GM12873 (cell line): ENCODE measurements at regions not wholly inside any gene's neighbourhood (a gene's known extent, or its start where the extent isn't known, plus 50 kb on each side); places are given as distances from the start of the nearest gene placed in this dataset.

Experiments used
- TF ChIP-seq, protein P1 (sequence below): IDR thresholded peaks from 2 replicates; pipeline ENCODE4 v1.5.1; 2012; ENCODE audit warnings: low read depth, mild to moderate bottlenecking, moderate library complexity, low read length, control low read depth; ENCODE audit not compliant: insufficient read depth; ENCODE audit errors: missing control alignments

DNA sequence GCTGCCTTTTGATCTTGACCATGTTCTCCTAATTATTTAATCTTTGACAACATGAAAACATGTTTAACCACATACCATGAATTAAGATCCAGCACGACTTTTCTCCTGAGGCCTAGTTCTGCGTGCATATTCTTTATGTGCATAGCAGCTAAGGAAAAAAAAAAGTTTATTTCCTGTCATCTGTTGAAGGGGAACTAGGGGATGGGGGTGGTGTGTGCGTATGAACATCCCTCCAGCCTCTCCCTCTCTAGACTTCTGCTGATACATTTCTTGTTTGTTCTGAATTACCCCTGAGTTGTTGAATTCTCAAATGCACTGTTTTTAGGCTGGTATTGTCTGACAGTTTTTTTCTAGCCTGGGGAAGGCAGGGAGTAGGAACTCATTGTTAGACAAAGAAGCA lies 543.3 kb downstream of the FGF9 start:
- TF ChIP-seq, protein P1, sequence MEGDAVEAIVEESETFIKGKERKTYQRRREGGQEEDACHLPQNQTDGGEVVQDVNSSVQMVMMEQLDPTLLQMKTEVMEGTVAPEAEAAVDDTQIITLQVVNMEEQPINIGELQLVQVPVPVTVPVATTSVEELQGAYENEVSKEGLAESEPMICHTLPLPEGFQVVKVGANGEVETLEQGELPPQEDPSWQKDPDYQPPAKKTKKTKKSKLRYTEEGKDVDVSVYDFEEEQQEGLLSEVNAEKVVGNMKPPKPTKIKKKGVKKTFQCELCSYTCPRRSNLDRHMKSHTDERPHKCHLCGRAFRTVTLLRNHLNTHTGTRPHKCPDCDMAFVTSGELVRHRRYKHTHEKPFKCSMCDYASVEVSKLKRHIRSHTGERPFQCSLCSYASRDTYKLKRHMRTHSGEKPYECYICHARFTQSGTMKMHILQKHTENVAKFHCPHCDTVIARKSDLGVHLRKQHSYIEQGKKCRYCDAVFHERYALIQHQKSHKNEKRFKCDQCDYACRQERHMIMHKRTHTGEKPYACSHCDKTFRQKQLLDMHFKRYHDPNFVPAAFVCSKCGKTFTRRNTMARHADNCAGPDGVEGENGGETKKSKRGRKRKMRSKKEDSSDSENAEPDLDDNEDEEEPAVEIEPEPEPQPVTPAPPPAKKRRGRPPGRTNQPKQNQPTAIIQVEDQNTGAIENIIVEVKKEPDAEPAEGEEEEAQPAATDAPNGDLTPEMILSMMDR, result no peak

DNA sequence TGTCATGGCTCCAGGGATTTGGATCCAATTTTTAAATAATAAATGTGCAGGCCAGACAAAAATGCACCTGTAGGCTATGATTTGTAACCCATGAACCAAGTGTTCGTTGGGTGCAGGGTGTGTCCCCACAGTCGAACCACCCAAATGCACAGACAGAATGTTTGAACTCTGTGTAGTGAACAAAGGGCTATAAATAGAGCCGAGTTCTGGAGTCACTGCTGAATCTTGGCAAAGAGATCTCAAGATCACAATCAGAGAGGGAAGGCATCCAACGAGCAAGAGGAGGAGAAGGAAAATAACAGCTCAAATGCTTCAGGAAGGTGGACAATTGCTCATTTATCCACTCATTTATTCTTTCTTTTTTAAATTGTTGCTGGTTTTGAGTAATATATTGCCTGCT lies 547.9 kb downstream of the FGF9 start:
- TF ChIP-seq, protein P1, result no peak

DNA sequence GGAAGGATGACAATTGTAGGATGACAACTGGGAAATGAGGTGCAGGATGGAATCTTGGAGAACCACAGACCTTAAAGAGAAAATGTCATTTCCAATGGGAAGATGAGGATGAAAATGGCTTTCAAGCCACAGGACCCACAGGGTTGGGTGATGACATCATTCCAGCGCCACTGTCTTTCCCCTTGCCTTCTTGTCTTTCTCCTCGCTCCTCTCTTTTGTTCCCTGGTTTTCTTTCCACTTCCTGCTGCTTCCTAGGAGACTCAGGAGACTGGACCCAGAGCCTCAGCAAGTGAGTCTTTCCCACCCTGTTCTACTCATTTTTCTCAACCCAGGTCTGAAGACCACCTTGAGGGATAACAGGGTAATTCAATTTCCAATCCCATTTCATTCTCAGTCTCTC lies 548.8 kb downstream of the FGF9 start:
- TF ChIP-seq, protein P1, result no peak

DNA sequence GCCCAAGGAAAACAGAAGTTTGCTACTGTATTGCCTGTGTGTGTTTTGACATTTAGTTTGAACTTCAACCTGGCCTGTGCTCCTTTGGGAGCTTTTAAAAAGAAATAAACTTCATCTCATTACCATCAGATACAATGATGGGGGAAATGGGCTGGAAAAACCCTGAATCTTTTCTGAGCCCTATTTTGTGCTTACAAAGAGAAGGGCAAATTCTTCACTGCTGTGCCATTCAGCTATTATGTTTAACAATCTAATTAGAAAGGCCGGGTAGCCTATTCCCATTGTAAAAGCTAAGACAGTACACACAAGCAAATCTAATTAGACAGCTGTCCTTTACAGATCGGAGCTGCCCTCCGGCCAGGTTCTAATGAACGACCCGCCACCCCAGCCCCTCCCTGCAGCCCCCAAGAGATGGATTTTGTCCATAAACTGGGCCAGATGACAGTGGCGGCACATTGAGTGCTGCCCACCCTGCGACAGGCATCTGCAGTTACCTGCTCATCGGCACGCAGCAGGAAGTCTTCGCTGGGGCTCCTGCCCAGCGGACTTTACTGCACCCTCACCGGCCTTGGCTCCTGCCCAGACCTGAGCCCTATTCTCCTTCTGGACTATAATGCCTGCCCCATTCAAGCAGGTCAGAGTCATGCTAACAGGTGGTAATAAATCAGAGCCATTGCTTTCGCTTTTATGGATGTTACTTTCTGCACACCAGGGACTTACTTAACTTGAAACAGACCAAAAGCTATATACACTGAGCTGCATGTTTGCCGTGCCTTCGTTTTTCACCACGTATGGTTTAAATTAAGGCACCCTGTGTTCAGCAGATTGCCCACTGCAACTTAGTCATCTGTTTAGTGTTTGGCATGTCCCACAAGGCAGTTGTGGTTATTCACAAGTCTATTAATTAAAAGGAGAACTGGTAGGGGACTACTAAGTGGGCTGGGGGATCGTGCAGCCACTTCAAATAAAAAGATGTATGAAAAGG lies 549.6 kb downstream of the FGF9 start:
- TF ChIP-seq, protein P1, result no peak

DNA sequence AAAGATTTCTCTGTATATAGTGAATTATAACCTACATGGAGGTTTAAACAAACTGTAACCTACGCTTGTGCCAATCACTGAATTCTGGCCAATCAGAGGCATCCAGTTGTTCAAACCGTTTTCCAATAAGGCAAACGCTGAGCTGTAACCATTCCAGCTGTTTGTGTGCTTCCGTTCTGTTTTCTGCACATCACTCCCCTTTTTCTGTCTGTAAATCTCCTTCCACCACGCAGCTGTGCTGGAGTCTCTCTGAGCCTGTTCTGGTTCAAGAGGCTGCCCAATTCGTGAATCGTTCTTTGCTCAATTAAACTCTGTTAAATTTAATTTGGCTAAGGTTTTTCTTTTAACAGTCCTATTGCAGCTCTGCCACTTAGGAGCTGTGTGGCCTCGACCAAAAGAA lies 552.5 kb downstream of the FGF9 start:
- TF ChIP-seq, protein P1, result no peak

DNA sequence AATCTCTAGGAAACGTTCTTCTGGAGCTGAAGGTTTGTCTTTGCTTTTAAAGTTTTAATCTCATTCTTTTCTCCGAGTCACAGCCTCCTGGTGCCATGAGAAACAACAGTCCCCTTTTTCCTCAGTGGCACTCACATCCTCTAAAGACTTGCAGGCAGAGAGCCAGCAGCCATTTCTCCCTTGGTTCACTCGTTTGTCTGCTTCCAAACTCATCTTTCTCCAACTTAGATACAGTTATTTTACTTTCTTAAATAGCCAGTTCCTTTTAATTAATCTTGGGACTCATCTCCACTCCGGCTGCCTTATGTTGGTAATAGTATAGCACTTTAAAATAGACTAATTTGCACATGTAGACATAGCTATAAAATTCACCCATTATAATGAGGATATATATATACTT lies 555.2 kb downstream of the FGF9 start:
- TF ChIP-seq, protein P1, result no peak

DNA sequence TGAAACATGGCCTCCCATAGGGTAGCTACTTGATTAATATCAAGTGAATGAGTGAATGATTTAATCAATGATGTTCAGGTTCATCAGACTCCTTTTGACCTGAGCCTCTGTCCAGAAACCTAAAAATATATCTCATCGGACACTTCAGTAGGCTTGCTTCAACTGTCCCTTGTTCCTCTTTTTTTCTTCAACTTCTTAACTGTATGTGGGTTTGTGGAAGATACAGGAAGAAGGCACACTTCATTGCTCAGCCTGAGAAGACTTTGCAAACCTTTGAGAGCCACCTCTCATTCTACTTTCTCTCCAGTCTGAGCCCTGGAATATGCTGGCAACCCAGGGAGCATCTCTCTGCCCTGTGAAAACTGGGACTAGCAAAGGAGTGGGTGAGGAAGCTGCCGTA lies 557.0 kb downstream of the FGF9 start:
- TF ChIP-seq, protein P1, result no peak
